Suprapubic skin (tissue), 4 donors: ENCODE measurements at regions not wholly inside any gene's neighbourhood (a gene's known extent, or its start where the extent isn't known, plus 50 kb on each side); places are given as distances from the start of the nearest gene placed in this dataset.
"Not testable (repeated sequence)": the region's sequence is repeated elsewhere in the genome, so short reads cannot be mapped to it uniquely, and the experiment has no call there.

ENCODE experiments used
- DNase-seq, 2 donors: peaks; one replicate each; pipeline ENCODE4 v3.0.0-alpha.2; 2019; ENCODE audit warnings: low spot score in 2 of 2
- H3K27ac ChIP-seq: fragments of 200-600 bp; sonication (generic); one replicate; pipeline ENCODE4 v1.5.1; 2019
- H3K27me3 ChIP-seq: fragments of 200-600 bp; sonication (generic); one replicate; pipeline ENCODE4 v1.5.1; 2019
- H3K36me3 ChIP-seq: fragments of 200-600 bp; sonication (generic); one replicate; pipeline ENCODE4 v1.5.1; 2019
- H3K4me1 ChIP-seq: fragments of 200-600 bp; sonication (generic); one replicate; pipeline ENCODE4 v1.5.1; 2019
- H3K4me3 ChIP-seq: fragments of 200-600 bp; sonication (generic); one replicate; pipeline ENCODE4 v1.5.1; 2019; ENCODE audit warnings: mild to moderate bottlenecking
- H3K9me3 ChIP-seq: fragments of 200-600 bp; sonication (generic); one replicate; pipeline ENCODE4 v1.5.1; 2019
- EP300 ChIP-seq: sonication (generic); formaldehyde crosslinking; IDR thresholded peaks from one replicate; pipeline ENCODE4 v1.6.1; 2017; ENCODE audit warnings: antibody characterized with exemption
- POLR2A ChIP-seq, 2 donors: fragments of 450-650 bp; IDR thresholded peaks; one replicate each; pipeline ENCODE4 v1.6.1; 2017; ENCODE audit warnings: antibody characterized with exemption in 2 of 2, mild to moderate bottlenecking in 2 of 2, moderate library complexity in 2 of 2
- POLR2AphosphoS5 ChIP-seq, 3 donors: sonication (generic); formaldehyde crosslinking; IDR thresholded peaks; one replicate each; pipeline ENCODE4 v1.6.1; 2017; ENCODE audit warnings: antibody characterized with exemption in 3 of 3
- WGBS: methylation state at CpG from one replicate; pipeline ENCODE4 v1.1.5; 2018; 5-methylcytosine and 5-hydroxymethylcytosine counted together
- TF ChIP-seq, protein P1 (sequence below), 2 donors: fragments of 200-600 bp in 1 of 2; fragments of 450-650 bp in 1 of 2; sonication (generic) in 1 of 2; IDR thresholded peaks; one replicate each; pipeline ENCODE4 v1.5.1; 2016 to 2019; ENCODE audit warnings: antibody characterized with exemption in 2 of 2, mild to moderate bottlenecking in 1 of 2, moderate library complexity in 1 of 2

DNA sequence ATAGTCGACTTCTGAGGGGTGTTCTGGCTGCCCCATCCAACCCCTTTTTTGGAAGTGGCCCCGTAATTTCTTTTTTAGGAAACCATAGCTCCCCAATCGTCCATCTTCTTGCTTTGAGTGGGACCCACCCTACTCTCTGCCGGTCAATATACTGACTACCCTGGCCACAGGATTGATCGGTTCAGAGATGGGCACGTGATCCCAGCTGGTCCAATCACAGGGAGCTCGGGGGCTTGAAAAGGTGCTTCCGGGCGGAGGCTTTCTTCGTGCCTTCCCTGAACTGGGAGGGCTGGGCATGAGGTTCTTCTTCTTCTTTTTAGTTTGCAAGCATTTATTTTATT, 78.7 kb upstream of the SH3PXD2B start:
- Histone ChIP-seq H3K4me3 (no peak overlapping the region), H3K36me3 (no peaks in the 10 kb centered on the region), H3K9me3 (no peaks in the 10 kb centered on the region), H3K4me1 (peaks cover 29% of the 10 kb centered on the region), H3K27ac (peak overlapping the region; percentile 83), H3K27me3 (no peaks in the 10 kb centered on the region)
- WGBS, result 76% methylated on average over 10 of the region's 10 CpGs
- TF ChIP-seq, protein P1, sequence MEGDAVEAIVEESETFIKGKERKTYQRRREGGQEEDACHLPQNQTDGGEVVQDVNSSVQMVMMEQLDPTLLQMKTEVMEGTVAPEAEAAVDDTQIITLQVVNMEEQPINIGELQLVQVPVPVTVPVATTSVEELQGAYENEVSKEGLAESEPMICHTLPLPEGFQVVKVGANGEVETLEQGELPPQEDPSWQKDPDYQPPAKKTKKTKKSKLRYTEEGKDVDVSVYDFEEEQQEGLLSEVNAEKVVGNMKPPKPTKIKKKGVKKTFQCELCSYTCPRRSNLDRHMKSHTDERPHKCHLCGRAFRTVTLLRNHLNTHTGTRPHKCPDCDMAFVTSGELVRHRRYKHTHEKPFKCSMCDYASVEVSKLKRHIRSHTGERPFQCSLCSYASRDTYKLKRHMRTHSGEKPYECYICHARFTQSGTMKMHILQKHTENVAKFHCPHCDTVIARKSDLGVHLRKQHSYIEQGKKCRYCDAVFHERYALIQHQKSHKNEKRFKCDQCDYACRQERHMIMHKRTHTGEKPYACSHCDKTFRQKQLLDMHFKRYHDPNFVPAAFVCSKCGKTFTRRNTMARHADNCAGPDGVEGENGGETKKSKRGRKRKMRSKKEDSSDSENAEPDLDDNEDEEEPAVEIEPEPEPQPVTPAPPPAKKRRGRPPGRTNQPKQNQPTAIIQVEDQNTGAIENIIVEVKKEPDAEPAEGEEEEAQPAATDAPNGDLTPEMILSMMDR (IDR thresholded peaks at IDR 0.05), result no peak
- TF ChIP-seq POLR2AphosphoS5 (IDR thresholded peaks at IDR 0.05) (no peak), EP300 (no peak), POLR2A (IDR thresholded peaks at IDR 0.05) (no peak)
- DNase-seq, result peak in 1 of 2 donors; percentile 44

DNA sequence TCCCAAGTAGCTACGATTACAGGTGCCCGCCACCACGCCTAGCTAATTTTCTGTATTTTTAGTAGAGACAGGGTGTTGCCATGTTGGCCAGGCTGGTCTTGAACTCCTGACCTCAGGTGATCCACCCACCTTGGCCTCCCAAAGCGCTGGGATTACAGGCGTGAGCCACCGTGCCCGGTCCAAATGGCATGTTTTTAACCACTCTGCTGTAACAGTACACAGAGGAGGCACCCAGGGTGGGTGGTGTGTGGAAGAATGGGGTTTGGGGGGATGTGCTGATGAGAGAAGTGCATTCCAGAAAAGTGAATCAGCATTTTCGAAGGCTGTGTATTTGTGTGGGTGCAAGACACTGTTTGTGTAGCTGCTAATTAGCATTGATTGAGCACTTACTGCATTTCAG, 78.1 kb upstream of the SH3PXD2B start:
- WGBS, result 87% methylated on average over 8 of the region's 8 CpGs
- not testable (repeated sequence) for H3K27ac ChIP-seq
- DNase-seq, result peak in 1 of 2 donors; percentile 35

DNA sequence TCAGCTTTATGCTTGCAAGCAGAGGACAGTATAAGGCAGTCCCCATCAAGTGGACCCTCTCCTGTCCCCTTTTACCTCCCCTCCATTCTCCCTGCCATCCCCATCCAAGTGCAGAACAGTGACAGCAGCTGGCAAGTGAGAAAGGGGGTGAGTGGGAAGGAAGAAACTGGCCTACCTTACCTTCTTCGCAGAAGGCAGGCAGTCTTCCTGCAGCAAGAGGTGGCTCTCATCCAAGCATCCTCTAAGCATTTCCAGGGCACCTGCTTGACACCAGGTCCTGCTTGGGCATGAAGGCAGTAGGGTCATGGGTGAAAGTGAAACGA, 77.3 kb upstream of the SH3PXD2B start:
- Histone ChIP-seq H3K27me3 (no peaks in the 10 kb centered on the region), H3K4me3 (no peak overlapping the region), H3K4me1 (peaks cover 29% of the 10 kb centered on the region), H3K27ac (no peak overlapping the region), H3K9me3 (no peaks in the 10 kb centered on the region), H3K36me3 (no peaks in the 10 kb centered on the region)
- WGBS, result 69% methylated on average over 2 of the region's 2 CpGs
- DNase-seq, result peak in 1 of 2 donors; percentile 18
- TF ChIP-seq, protein P1 (IDR thresholded peaks at IDR 0.05), result no peak

More for the DNA sequence above, 78.1 kb upstream of the SH3PXD2B start:
- peaks cover 29% of the 10 kb centered on the region for H3K4me1 ChIP-seq
- not testable (repeated sequence) for H3K9me3 ChIP-seq, H3K4me3 ChIP-seq, H3K27me3 ChIP-seq, H3K36me3 ChIP-seq

DNA sequence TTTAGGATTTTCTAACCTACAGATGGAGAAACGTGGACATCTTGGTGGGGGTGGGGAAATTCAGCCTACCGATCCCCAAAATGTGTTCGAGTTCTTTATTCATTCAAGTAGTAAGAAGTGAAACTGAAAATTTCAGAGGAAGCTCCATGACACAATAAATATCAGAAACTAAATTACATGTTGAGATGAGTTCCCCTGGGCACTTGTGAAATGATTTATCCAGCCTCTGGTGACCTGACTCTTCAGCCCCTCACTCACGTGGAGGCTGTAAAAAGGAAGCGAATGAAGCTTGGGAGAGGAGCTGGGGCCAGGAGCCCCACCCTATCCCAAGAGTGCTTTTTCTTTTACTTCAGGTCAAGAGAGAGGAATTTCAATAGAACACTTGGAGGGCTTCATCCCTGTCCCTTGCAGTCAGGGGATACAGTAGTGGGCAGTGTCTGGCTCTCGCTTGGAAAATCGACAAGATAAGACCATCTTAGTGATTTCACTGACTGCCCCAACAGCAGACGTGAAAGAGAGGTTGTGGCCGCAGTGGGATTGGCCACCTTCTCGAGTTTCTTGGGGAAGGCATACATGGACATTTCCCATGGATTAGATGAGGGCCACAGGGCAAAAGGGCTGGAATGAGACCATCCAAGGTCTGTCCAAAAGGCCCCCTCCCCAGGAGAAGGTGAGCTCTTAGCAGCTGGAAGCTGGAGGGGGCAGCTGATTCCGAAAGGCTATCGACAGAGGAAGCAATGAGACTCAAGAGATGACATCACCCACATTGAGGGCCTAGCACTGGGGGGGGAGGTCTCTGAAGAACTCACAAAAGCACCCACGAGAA, 76.8 kb upstream of the SH3PXD2B start:
- Histone ChIP-seq H3K27ac (no peak overlapping the region), H3K36me3 (no peaks in the 10 kb centered on the region), H3K4me1 (peaks cover 29% of the 10 kb centered on the region), H3K9me3 (no peaks in the 10 kb centered on the region), H3K4me3 (no peak overlapping the region), H3K27me3 (no peaks in the 10 kb centered on the region)
- WGBS, result 81% methylated on average over 13 of the region's 13 CpGs
- TF ChIP-seq EP300 (no peak), POLR2AphosphoS5 (IDR thresholded peaks at IDR 0.05) (no peak), POLR2A (IDR thresholded peaks at IDR 0.05) (no peak)
- TF ChIP-seq, protein P1 (IDR thresholded peaks at IDR 0.05), result no peak
- DNase-seq, result peak; percentile 34 to 61

DNA sequence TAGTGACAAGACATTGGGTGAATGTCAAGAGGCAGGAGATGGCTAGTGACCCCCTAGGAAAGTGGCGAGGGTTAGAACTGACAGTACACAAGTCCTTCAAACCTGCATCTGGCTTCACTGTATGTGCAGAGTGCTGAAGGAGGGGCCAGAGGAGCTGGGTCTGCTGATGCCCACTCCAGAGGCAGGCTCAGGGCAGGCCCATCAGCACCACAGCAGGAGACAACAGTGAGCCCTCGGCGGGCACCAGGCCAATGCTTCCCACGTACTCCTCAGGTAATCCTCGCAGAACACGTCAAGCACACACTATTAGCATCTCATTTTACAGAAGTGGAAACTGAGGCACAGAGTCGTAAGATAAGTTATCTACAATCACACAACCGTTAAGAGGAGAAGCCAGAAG, 76.1 kb upstream of the SH3PXD2B start:
- TF ChIP-seq POLR2A (IDR thresholded peaks at IDR 0.05) (no peak), EP300 (no peak), POLR2AphosphoS5 (IDR thresholded peaks at IDR 0.05) (no peak)
- TF ChIP-seq, protein P1 (IDR thresholded peaks at IDR 0.05), result no peak
- DNase-seq, result peak in 1 of 2 donors; percentile 59

DNA sequence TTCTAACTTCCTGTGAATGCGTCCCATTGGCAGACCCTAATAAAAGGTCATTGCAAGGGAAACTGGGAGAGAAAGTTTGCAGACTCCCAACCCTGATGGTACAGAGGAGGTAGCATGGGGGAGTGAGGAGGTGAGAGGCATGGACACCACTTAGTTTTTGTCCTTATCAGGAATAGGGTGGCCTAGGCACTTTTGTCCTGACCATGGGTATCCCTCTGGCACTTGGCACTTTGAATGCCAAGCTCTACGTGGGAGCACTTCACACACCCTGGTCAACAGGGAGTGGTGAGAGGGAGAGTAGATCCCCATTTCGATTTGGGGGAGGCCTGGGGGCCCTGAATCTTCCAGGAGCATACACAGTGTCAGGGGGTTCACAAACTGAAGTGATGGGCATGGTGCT, 75.6 kb upstream of the SH3PXD2B start:
- TF ChIP-seq, protein P1 (IDR thresholded peaks at IDR 0.05), result no peak
- TF ChIP-seq EP300, result no peak
- TF ChIP-seq POLR2A (IDR thresholded peaks at IDR 0.05), result no peak
- TF ChIP-seq POLR2AphosphoS5 (IDR thresholded peaks at IDR 0.05), result no peak
- Histone ChIP-seq H3K36me3 (no peaks in the 10 kb centered on the region), H3K27me3 (no peaks in the 10 kb centered on the region), H3K27ac (no peak overlapping the region), H3K4me3 (no peak overlapping the region), H3K4me1 (peaks cover 21% of the 10 kb centered on the region), H3K9me3 (no peaks in the 10 kb centered on the region)
- DNase-seq, result peak in 1 of 2 donors; percentile 10
- WGBS, result 96% methylated on average over 3 of the region's 3 CpGs

More for the DNA sequence above, 76.1 kb upstream of the SH3PXD2B start:
- no peak overlapping the region for H3K4me3 ChIP-seq
- peaks cover 27% of the 10 kb centered on the region for H3K4me1 ChIP-seq
- H3K27me3 ChIP-seq, result no peaks in the 10 kb centered on the region
- no peaks in the 10 kb centered on the region for H3K36me3 ChIP-seq
- no peaks in the 10 kb centered on the region for H3K9me3 ChIP-seq
- WGBS, result 92% methylated on average over 8 of the region's 8 CpGs
- H3K27ac ChIP-seq, result no peak overlapping the region
